ENCODE measurements at regions not wholly inside any gene's neighbourhood (a gene's known extent, or its start where the extent isn't known, plus 50 kb on each side); places are given as distances from the start of the nearest gene placed in this dataset.

GRCh38 chr16:85446951-85447692 is 166.0 kb upstream of the GSE1 start:
- TF ChIP-seq, protein P1, sequence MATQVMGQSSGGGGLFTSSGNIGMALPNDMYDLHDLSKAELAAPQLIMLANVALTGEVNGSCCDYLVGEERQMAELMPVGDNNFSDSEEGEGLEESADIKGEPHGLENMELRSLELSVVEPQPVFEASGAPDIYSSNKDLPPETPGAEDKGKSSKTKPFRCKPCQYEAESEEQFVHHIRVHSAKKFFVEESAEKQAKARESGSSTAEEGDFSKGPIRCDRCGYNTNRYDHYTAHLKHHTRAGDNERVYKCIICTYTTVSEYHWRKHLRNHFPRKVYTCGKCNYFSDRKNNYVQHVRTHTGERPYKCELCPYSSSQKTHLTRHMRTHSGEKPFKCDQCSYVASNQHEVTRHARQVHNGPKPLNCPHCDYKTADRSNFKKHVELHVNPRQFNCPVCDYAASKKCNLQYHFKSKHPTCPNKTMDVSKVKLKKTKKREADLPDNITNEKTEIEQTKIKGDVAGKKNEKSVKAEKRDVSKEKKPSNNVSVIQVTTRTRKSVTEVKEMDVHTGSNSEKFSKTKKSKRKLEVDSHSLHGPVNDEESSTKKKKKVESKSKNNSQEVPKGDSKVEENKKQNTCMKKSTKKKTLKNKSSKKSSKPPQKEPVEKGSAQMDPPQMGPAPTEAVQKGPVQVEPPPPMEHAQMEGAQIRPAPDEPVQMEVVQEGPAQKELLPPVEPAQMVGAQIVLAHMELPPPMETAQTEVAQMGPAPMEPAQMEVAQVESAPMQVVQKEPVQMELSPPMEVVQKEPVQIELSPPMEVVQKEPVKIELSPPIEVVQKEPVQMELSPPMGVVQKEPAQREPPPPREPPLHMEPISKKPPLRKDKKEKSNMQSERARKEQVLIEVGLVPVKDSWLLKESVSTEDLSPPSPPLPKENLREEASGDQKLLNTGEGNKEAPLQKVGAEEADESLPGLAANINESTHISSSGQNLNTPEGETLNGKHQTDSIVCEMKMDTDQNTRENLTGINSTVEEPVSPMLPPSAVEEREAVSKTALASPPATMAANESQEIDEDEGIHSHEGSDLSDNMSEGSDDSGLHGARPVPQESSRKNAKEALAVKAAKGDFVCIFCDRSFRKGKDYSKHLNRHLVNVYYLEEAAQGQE (IDR thresholded peaks at IDR 0.05; ENCODE audit: borderline replicate concordance) = no peak
- TF ChIP-seq MXI1 (conservative IDR thresholded peaks at IDR 0.05; ENCODE audit: poor library complexity, severe bottlenecking) = no peak
- TF ChIP-seq RAD21 (conservative IDR thresholded peaks at IDR 0.05) = no peak
- TF ChIP-seq CTCF (IDR thresholded peaks at IDR 0.05; ENCODE audit: poor library complexity, severe bottlenecking) = no peak
